H1 (cell line): ENCODE measurements at regions not wholly inside any gene's neighbourhood (a gene's known extent, or its start where the extent isn't known, plus 50 kb on each side); places are given as distances from the start of the nearest gene placed in this dataset.

Experiments used
- CTCF ChIA-PET: fragments of 300-600 bp; sonication (Branson Sonifier 250); formaldehyde crosslinking; loops from one replicate; lab custom pipeline; 2021; ENCODE audit not compliant: partially characterized antibody; lab: Charles Lee
- POLR2A ChIA-PET: fragments of 300-600 bp; sonication (Branson Sonifier 250); formaldehyde crosslinking; loops from one replicate; lab custom pipeline; 2021; ENCODE audit warnings: inconsistent platforms; ENCODE audit not compliant: partially characterized antibody; lab: Charles Lee
- DNase-seq, 2 experiments: peaks; one replicate each; pipeline versions ENCODE4 v3.0.0 to v3.0.0-alpha.2; 2010 to 2022; ENCODE audit warnings: low spot score in 2 of 2, low read depth in 1 of 2, mixed read lengths in 1 of 2
- FAIRE-seq: peaks from 2 replicates; lab custom pipeline; 2011; peaks lifted over from hg19 to GRCh38; lab: Jason Lieb, UNC
- H2AFZ ChIP-seq: 2 replicates; pipeline ENCODE4 v1.8.1; 2012; ENCODE audit warnings: low read length, inconsistent platforms
- H2AK5ac ChIP-seq: 2 replicates; pipeline ENCODE4 v1.6.1; 2013; ENCODE audit warnings: low read depth, low read length
- H2BK120ac ChIP-seq: replicated peaks from 2 replicates; pipeline ENCODE3; 2013; ENCODE audit warnings: low read depth, low read length, inconsistent platforms
- H2BK12ac ChIP-seq: 2 replicates; pipeline ENCODE4 v1.6.1; 2013; ENCODE audit warnings: low read depth, low read length
- H2BK15ac ChIP-seq: 2 replicates; pipeline ENCODE4 v1.6.1; 2013; ENCODE audit warnings: low read length
- H2BK20ac ChIP-seq: 2 replicates; pipeline ENCODE4 v1.6.1; 2013; ENCODE audit warnings: low read length
- H2BK5ac ChIP-seq: 2 replicates; pipeline ENCODE4 v1.6.1; 2013; ENCODE audit warnings: low read depth, low read length
- H3K14ac ChIP-seq: 2 replicates; pipeline ENCODE4 v1.6.1; 2013; ENCODE audit warnings: inconsistent platforms; ENCODE audit not compliant: insufficient read length
- H3K18ac ChIP-seq: 2 replicates; pipeline ENCODE4 v1.6.1; 2013; ENCODE audit warnings: low read length; ENCODE audit errors: extremely low read depth
- H3K23ac ChIP-seq: 2 replicates; pipeline ENCODE4 v1.6.1; 2013; ENCODE audit warnings: inconsistent platforms; ENCODE audit not compliant: insufficient read length
- H3K23me2 ChIP-seq: 2 replicates; pipeline ENCODE4 v1.6.1; 2013; ENCODE audit warnings: low read depth, low read length
- H3K27ac ChIP-seq: 2 replicates; pipeline ENCODE4 v1.6.1; 2011; ENCODE audit warnings: low read depth, low read length, inconsistent platforms
- H3K27me3 ChIP-seq, 4 experiments: replicated peaks in 1 of 4; 1 replicate in 1 of 4; 2 replicates in 3 of 4; pipeline versions ENCODE4 v1.6.1 to v1.8.1; 2011 to 2013; ENCODE audit warnings: low read length in 3 of 4, mild to moderate bottlenecking in 3 of 4, inconsistent platforms in 2 of 4, mixed read lengths in 2 of 4, moderate library complexity in 1 of 4; ENCODE audit not compliant: control insufficient read depth in 3 of 4, insufficient read depth in 3 of 4; ENCODE audit errors: extremely low read depth in 1 of 4
- H3K36me3 ChIP-seq, 4 experiments: 2 replicates each; pipeline versions ENCODE4 v1.6.1 to v1.8.1; 2011 to 2013; ENCODE audit warnings: mild to moderate bottlenecking in 4 of 4, low read length in 3 of 4, moderate library complexity in 2 of 4, control low read depth in 1 of 4, inconsistent platforms in 1 of 4; ENCODE audit not compliant: insufficient read depth in 4 of 4, control insufficient read depth in 2 of 4
- H3K4ac ChIP-seq: replicated peaks from 2 replicates; pipeline ENCODE3; 2013; ENCODE audit warnings: low read length, low read depth, mixed read lengths, inconsistent platforms; ENCODE audit not compliant: insufficient read length
- H3K4me1 ChIP-seq, 4 experiments: replicated peaks in 1 of 4; 1 replicate in 1 of 4; 2 replicates in 3 of 4; pipeline versions ENCODE4 v1.6.1 to v1.8.1; 2011 to 2013; ENCODE audit warnings: low read length in 3 of 4, inconsistent platforms in 2 of 4, mixed read lengths in 1 of 4; ENCODE audit not compliant: insufficient read depth in 4 of 4, control insufficient read depth in 3 of 4
- H3K4me2 ChIP-seq, 2 experiments: 2 replicates each; pipeline versions ENCODE4 v1.6.1 to v1.8.1; 2011 to 2013; ENCODE audit warnings: low read depth in 2 of 2, low read length in 2 of 2, control low read depth in 1 of 2, inconsistent platforms in 1 of 2, mild to moderate bottlenecking in 1 of 2; ENCODE audit not compliant: insufficient read depth in 1 of 2
- H3K4me3 ChIP-seq, 4 experiments: fragments of 200-600, 300-600 bp in 1 of 4; sonication (generic), shearing (Covaris generic), sonication (Bioruptor Twin) in 1 of 4; 2 replicates each; pipeline versions ENCODE4 v1.5.1 to v1.8.1; 2011 to 2016; ENCODE audit warnings: low read length in 4 of 4, low read depth in 3 of 4, control low read depth in 2 of 4, inconsistent platforms in 2 of 4, mild to moderate bottlenecking in 2 of 4, mixed read lengths in 1 of 4, moderate library complexity in 1 of 4; ENCODE audit not compliant: insufficient read depth in 2 of 4; ENCODE audit errors: extremely low read depth in 1 of 4
- H3K56ac ChIP-seq: replicated peaks from 2 replicates; pipeline ENCODE3; 2013; ENCODE audit warnings: low read depth, mild to moderate bottlenecking, mixed read lengths, low read length, inconsistent platforms; ENCODE audit not compliant: insufficient read length
- H3K79me1 ChIP-seq: 2 replicates; pipeline ENCODE4 v1.6.1; 2013; ENCODE audit warnings: low read depth, low read length, control low read depth
- H3K79me2 ChIP-seq, 2 experiments: 2 replicates each; pipeline versions ENCODE4 v1.6.1 to v1.8.1; 2012 to 2013; ENCODE audit warnings: low read length in 2 of 2, mild to moderate bottlenecking in 2 of 2, inconsistent platforms in 1 of 2; ENCODE audit not compliant: insufficient read depth in 2 of 2, control insufficient read depth in 1 of 2
- H3K9ac ChIP-seq, 4 experiments: replicated peaks in 1 of 4; 1 replicate in 1 of 4; 2 replicates in 3 of 4; pipeline versions ENCODE4 v1.6.1 to v1.8.1; 2011 to 2013; ENCODE audit warnings: low read depth in 3 of 4, low read length in 3 of 4, control low read depth in 2 of 4, mild to moderate bottlenecking in 2 of 4, moderate library complexity in 2 of 4, inconsistent platforms in 1 of 4; ENCODE audit errors: extremely low read depth in 1 of 4
- H3K9me3 ChIP-seq, 2 experiments: 2 replicates each; pipeline versions ENCODE4 v1.6.1 to v1.8.1; 2012 to 2013; ENCODE audit warnings: mild to moderate bottlenecking in 2 of 2, moderate library complexity in 2 of 2, control low read depth in 1 of 2, inconsistent platforms in 1 of 2, low read depth in 1 of 2, low read length in 1 of 2, mixed read lengths in 1 of 2; ENCODE audit not compliant: insufficient read depth in 2 of 2
- H4K20me1 ChIP-seq, 2 experiments: replicated peaks in 1 of 2; 2 replicates each; pipeline versions ENCODE3 to v1.8.1; 2011 to 2013; ENCODE audit warnings: inconsistent platforms in 2 of 2, low read length in 2 of 2, mild to moderate bottlenecking in 1 of 2; ENCODE audit not compliant: insufficient read depth in 2 of 2, control insufficient read depth in 1 of 2
- H4K5ac ChIP-seq: 2 replicates; pipeline ENCODE4 v1.6.1; 2013; ENCODE audit warnings: low read length, low read depth, mixed read lengths, inconsistent platforms; ENCODE audit not compliant: insufficient read length
- H4K8ac ChIP-seq: 2 replicates; pipeline ENCODE4 v1.8.0; 2013; ENCODE audit warnings: mild to moderate bottlenecking, moderate library complexity, low read length, inconsistent platforms; ENCODE audit not compliant: insufficient read depth; ENCODE audit errors: extremely low read depth
- H4K91ac ChIP-seq: replicated peaks from 2 replicates; pipeline ENCODE3; 2013; ENCODE audit warnings: low read length, mixed read lengths, inconsistent platforms; ENCODE audit not compliant: insufficient read length
- BRCA1 ChIP-seq: IDR thresholded peaks from 2 replicates; pipeline ENCODE4 v1.6.1; 2012; ENCODE audit warnings: low read depth, low read length, improper control_type of control experiment
- CREB1 ChIP-seq: IDR thresholded peaks from 2 replicates; pipeline ENCODE4 v1.6.1; 2012; ENCODE audit warnings: inconsistent platforms
- EZH2 ChIP-seq: fragments of 200-600 bp; sonication (generic); IDR thresholded peaks from 2 replicates; pipeline ENCODE4 v1.7.1; 2012; ENCODE audit warnings: low read depth, mild to moderate bottlenecking, moderate library complexity, low read length, inconsistent platforms; ENCODE audit not compliant: severe bottlenecking
- KDM4A ChIP-seq: IDR thresholded peaks from one replicate; pipeline ENCODE4 v1.7.1; 2012; ENCODE audit warnings: low read depth, mild to moderate bottlenecking, moderate library complexity, low read length, inconsistent platforms; ENCODE audit not compliant: severe bottlenecking
- KDM5A ChIP-seq: fragments of 200-600 bp; IDR thresholded peaks from 2 replicates; pipeline ENCODE4 v1.7.1; 2012; ENCODE audit warnings: mild to moderate bottlenecking, low read length, inconsistent platforms, mixed read lengths
- RBBP5 ChIP-seq: IDR thresholded peaks from 2 replicates; pipeline ENCODE4 v1.7.1; 2012; ENCODE audit warnings: low read depth, mild to moderate bottlenecking, inconsistent platforms, low read length, moderate library complexity, borderline replicate concordance
- RNF2 ChIP-seq: fragments of 200-900, 300-1000 bp; sonication (generic); IDR thresholded peaks from 2 replicates; pipeline ENCODE4 v1.7.1; 2016; ENCODE audit warnings: borderline replicate concordance, low read depth, mild to moderate bottlenecking, antibody characterized with exemption, low read length; ENCODE audit not compliant: poor library complexity, severe bottlenecking; ENCODE audit errors: missing control alignments
- RXRA ChIP-seq: IDR thresholded peaks from 2 replicates; pipeline ENCODE4 v1.6.1; 2011; ENCODE audit warnings: low read depth, mild to moderate bottlenecking, low read length, moderate library complexity; ENCODE audit not compliant: insufficient read depth
- SAP30 ChIP-seq: fragments of 300-600 bp; sonication (generic); IDR thresholded peaks from 2 replicates; pipeline ENCODE4 v1.7.1; 2012; ENCODE audit warnings: low read length, moderate library complexity, mild to moderate bottlenecking, inconsistent platforms; ENCODE audit not compliant: insufficient read depth, insufficient replicate concordance
- SIRT6 ChIP-seq: IDR thresholded peaks from one replicate; pipeline ENCODE4 v1.7.1; 2012; ENCODE audit warnings: low read length, inconsistent platforms
- SP4 ChIP-seq: IDR thresholded peaks from 2 replicates; pipeline ENCODE4 v1.6.1; 2012; ENCODE audit warnings: low read length, inconsistent platforms
- YY1 ChIP-seq: IDR thresholded peaks from 2 replicates; pipeline ENCODE4 v1.6.1; 2011; ENCODE audit warnings: low read depth, mild to moderate bottlenecking, low read length
- WGBS, 2 experiments: shearing (Covaris generic) in 1 of 2; methylation state at CpG; one replicate each; pipeline versions ENCODE4 v1.1.6 to v1.1.7; 2013 to 2015; ENCODE audit warnings: low lambda C conversion rate in 2 of 2, mixed read lengths in 2 of 2, inconsistent platforms in 1 of 2, low coverage in 1 of 2, missing lambda C conversion rate in 1 of 2; ENCODE audit not compliant: insufficient replicate concordance in 2 of 2, insufficient coverage in 1 of 2, insufficient read length in 1 of 2; ENCODE audit errors: extremely low coverage in 1 of 2, missing lambda C conversion rate in 1 of 2; 5-methylcytosine and 5-hydroxymethylcytosine counted together
- TF ChIP-seq, protein P1 (sequence below): IDR thresholded peaks from 2 replicates; pipeline ENCODE4 v1.6.1; 2011; ENCODE audit warnings: low read length, improper control_type of control experiment

DNA sequence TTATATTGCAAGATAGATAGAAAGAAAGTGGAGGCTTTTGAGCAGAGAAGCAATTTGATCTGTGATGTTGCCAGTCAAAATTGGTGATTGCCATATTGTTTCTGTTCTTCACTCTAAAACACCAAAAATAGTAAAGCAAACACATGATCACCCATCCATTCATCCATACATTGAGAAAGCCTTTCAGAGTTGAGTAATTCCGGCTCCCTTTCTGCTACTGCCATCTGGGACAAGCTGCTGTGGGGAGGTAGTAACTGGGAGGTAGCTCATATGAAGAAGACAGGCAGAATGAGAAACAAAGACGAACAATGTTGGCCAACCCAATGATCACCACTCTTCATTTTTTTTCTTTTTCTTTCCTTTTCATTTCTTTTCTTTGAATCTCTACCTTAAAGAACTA is 51.1 kb upstream of the HBS1L start:
- Histone ChIP-seq H2BK12ac (no peak overlapping the region), H2AFZ (no peak overlapping the region), H3K23ac (no peak overlapping the region), H3K79me2 (no peaks in the 10 kb centered on the region), H4K8ac (no peak overlapping the region), H3K4me3 (no peak overlapping the region), H3K4ac (no peak overlapping the region), H3K18ac (no peak overlapping the region), H2BK15ac (no peak overlapping the region), H3K56ac (no peak overlapping the region), H4K91ac (no peak overlapping the region), H2AK5ac (no peak overlapping the region), H4K20me1 (no peaks in the 10 kb centered on the region), H3K27ac (no peak overlapping the region), H3K9me3 (no peaks in the 10 kb centered on the region), H3K14ac (no peak overlapping the region), H2BK20ac (no peak overlapping the region), H4K5ac (no peak overlapping the region), H3K4me2 (no peak overlapping the region), H2BK5ac (no peak overlapping the region), H3K9ac (no peak overlapping the region), H2BK120ac (no peak overlapping the region), H3K79me1 (no peaks in the 10 kb centered on the region), H3K23me2 (no peaks in the 10 kb centered on the region), H3K4me1 (no peaks in the 10 kb centered on the region), H3K27me3 (peaks cover 0 to 1% (median 0%) of the 10 kb centered on the region in 4 experiments; a peak in 1 of 7 replicates), H3K36me3 (no peaks in the 10 kb centered on the region)
- FAIRE-seq (no peak), DNase-seq (no peak)
- ChIA-PET CTCF (interaction anchor here (0.8 to 0.9 kb wide), 2 partner anchors 13 to 14 kb away, joined by 3 read pairs; no protein-coding TSS in a partner anchor), POLR2A (no interaction called here)
- WGBS, 2 experiments, result 77% methylated on average over 2 of the region's 2 CpGs; no CpG with 5 or more reads in 1 of the 2 experiments
- TF ChIP-seq RBBP5 (no peak), KDM4A (no peak), BRCA1 (no peak), CREB1 (no peak), YY1 (no peak), KDM5A (no peak), RXRA (no peak), EZH2 (no peak), RNF2 (no peak), SP4 (no peak), SAP30 (no peak), SIRT6 (no peak)
- TF ChIP-seq, protein P1, sequence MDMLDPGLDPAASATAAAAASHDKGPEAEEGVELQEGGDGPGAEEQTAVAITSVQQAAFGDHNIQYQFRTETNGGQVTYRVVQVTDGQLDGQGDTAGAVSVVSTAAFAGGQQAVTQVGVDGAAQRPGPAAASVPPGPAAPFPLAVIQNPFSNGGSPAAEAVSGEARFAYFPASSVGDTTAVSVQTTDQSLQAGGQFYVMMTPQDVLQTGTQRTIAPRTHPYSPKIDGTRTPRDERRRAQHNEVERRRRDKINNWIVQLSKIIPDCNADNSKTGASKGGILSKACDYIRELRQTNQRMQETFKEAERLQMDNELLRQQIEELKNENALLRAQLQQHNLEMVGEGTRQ, result no peak
